K562 (cell line): ENCODE measurements at regions not wholly inside any gene's neighbourhood (a gene's known extent, or its start where the extent isn't known, plus 50 kb on each side); places are given as distances from the start of the nearest gene placed in this dataset.
A peak's percentile ranks its signal among the peaks of the same experiment; 100 is the strongest.

Experiments used
- ARID3A ChIP-seq: IDR thresholded peaks from 2 replicates; pipeline ENCODE4 v1.6.1; 2012; ENCODE audit warnings: low read depth, low read length, improper control_type of control experiment, borderline replicate concordance
- ARID3B ChIP-seq: fragments of 250-450 bp; sonication (Bioruptor Pico); IDR thresholded peaks from 2 replicates; pipeline ENCODE4 v1.4.0; 2020; ENCODE audit warnings: borderline replicate concordance
- CBFA2T2 ChIP-seq: fragments of 450-650 bp; conservative IDR thresholded peaks from 2 replicates; pipeline ENCODE4 v1.6.1; 2017; ENCODE audit warnings: mild to moderate bottlenecking
- CHAMP1 ChIP-seq: fragments of 450-650 bp; IDR thresholded peaks from 2 replicates; pipeline ENCODE4 v1.6.1; 2016; ENCODE audit warnings: mild to moderate bottlenecking
- EP300 ChIP-seq: IDR thresholded peaks from 2 replicates; pipeline ENCODE4 v1.6.1; 2012; ENCODE audit warnings: low read length, improper control_type of control experiment
- GATA2 ChIP-seq: sonication (generic); formaldehyde crosslinking; IDR thresholded peaks from 2 replicates; pipeline ENCODE4 v1.4.0; 2020; ENCODE audit warnings: mild to moderate bottlenecking, missing genetic modification reagents
- HCFC1 ChIP-seq: IDR thresholded peaks from 2 replicates; pipeline ENCODE4 v1.6.1; 2012; ENCODE audit warnings: low read depth, low read length, improper control_type of control experiment
- KLF10 ChIP-seq: fragments of 250-450 bp; sonication (Bioruptor Pico); IDR thresholded peaks from 2 replicates; pipeline ENCODE4 v1.6.1; 2021; ENCODE audit warnings: matching md5 sums
- MCM5 ChIP-seq: fragments of 450-650 bp; IDR thresholded peaks from 2 replicates; pipeline ENCODE4 v1.6.1; 2016; ENCODE audit warnings: low read depth
- MYC ChIP-seq, 2 experiments: fragments of 250-450 bp in 1 of 2; sonication (Bioruptor Pico) in 1 of 2; IDR thresholded peaks; 2 replicates each; pipeline versions ENCODE4 v1.5.1 to v1.6.1; 2012 to 2021; ENCODE audit warnings: low read depth in 2 of 2, borderline replicate concordance in 1 of 2, improper control_type of control experiment in 1 of 2, low read length in 1 of 2, mild to moderate bottlenecking in 1 of 2, moderate library complexity in 1 of 2
- NCOR1 ChIP-seq: fragments of 450-650 bp; IDR thresholded peaks from 2 replicates; pipeline ENCODE4 v1.6.1; 2016; ENCODE audit warnings: mild to moderate bottlenecking, moderate library complexity
- PHTF2 ChIP-seq: fragments of 250-450 bp; sonication (Bioruptor Pico); IDR thresholded peaks from 2 replicates; pipeline ENCODE4 v1.5.0; 2021; ENCODE audit warnings: mild to moderate bottlenecking
- POLR2B ChIP-seq: fragments of 450-650 bp; IDR thresholded peaks from 2 replicates; pipeline ENCODE4 v1.6.1; 2018; ENCODE audit warnings: low read depth; ENCODE audit not compliant: partially characterized antibody
- ZFX ChIP-seq: sonication (generic); formaldehyde crosslinking; IDR thresholded peaks from 2 replicates; pipeline ENCODE4 v1.8.0; 2022; ENCODE audit warnings: mild to moderate bottlenecking, missing genetic modification reagents, moderate library complexity
- ZNF316 ChIP-seq: fragments of 450-650 bp; IDR thresholded peaks from 2 replicates; pipeline ENCODE4 v1.6.1; 2016
- ZNF384 ChIP-seq: IDR thresholded peaks from 2 replicates; pipeline ENCODE4 v1.6.1; 2012; ENCODE audit warnings: low read depth, low read length, improper control_type of control experiment
- TF ChIP-seq, protein P1 (sequence below): sonication (generic); IDR thresholded peaks from 2 replicates; pipeline ENCODE4 v1.6.1; 2016
- TF ChIP-seq, protein P2 (sequence below), 2 experiments: fragments of 450-650 bp; IDR thresholded peaks; 2 replicates each; pipeline ENCODE4 v1.6.1; 2018; ENCODE audit warnings: mild to moderate bottlenecking in 2 of 2, low read depth in 1 of 2; ENCODE audit not compliant: partially characterized antibody in 2 of 2

DNA sequence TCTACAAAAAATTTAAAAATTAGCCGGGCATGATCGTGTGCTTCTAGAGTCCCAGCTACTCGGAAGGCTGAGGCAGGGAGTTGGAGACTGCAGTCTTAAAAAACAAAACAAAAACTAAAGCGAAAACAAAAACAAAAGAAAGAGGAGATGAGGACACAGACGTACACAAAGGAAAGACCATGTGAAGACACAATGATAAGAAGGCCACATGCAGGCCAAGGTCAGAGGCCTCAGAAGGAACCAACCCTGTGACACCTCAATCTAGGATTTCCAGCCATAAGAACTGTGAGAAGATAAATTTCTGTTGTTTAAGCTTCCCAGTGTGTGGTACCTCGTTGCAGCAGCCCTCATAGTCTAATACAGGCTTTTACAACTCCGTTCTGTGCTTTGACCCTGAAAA, 177.0 kb upstream of the ATP6AP2 start (continued):
- no peak for TF ChIP-seq MYC (IDR thresholded peaks at IDR 0.05; ENCODE audit: low read depth, low read length)
- no peak for TF ChIP-seq MYC (CRISPR knock-in tag; IDR thresholded peaks at IDR 0.05; ENCODE audit: borderline replicate concordance, low read depth)
- no peak for TF ChIP-seq ARID3A
- TF ChIP-seq ZNF316, result no peak
- TF ChIP-seq CBFA2T2, result peak; percentile 61
- TF ChIP-seq HCFC1, result no peak
- TF ChIP-seq POLR2B, result no peak
- peak; percentile 27; the same call in 1 of the 2 replicates for TF ChIP-seq ZFX (CRISPR knock-in tag)
- TF ChIP-seq, protein P1, sequence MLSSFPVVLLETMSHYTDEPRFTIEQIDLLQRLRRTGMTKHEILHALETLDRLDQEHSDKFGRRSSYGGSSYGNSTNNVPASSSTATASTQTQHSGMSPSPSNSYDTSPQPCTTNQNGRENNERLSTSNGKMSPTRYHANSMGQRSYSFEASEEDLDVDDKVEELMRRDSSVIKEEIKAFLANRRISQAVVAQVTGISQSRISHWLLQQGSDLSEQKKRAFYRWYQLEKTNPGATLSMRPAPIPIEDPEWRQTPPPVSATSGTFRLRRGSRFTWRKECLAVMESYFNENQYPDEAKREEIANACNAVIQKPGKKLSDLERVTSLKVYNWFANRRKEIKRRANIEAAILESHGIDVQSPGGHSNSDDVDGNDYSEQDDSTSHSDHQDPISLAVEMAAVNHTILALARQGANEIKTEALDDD, result no peak
- no peak for TF ChIP-seq GATA2 (CRISPR knock-in tag)
- TF ChIP-seq, protein P2, sequence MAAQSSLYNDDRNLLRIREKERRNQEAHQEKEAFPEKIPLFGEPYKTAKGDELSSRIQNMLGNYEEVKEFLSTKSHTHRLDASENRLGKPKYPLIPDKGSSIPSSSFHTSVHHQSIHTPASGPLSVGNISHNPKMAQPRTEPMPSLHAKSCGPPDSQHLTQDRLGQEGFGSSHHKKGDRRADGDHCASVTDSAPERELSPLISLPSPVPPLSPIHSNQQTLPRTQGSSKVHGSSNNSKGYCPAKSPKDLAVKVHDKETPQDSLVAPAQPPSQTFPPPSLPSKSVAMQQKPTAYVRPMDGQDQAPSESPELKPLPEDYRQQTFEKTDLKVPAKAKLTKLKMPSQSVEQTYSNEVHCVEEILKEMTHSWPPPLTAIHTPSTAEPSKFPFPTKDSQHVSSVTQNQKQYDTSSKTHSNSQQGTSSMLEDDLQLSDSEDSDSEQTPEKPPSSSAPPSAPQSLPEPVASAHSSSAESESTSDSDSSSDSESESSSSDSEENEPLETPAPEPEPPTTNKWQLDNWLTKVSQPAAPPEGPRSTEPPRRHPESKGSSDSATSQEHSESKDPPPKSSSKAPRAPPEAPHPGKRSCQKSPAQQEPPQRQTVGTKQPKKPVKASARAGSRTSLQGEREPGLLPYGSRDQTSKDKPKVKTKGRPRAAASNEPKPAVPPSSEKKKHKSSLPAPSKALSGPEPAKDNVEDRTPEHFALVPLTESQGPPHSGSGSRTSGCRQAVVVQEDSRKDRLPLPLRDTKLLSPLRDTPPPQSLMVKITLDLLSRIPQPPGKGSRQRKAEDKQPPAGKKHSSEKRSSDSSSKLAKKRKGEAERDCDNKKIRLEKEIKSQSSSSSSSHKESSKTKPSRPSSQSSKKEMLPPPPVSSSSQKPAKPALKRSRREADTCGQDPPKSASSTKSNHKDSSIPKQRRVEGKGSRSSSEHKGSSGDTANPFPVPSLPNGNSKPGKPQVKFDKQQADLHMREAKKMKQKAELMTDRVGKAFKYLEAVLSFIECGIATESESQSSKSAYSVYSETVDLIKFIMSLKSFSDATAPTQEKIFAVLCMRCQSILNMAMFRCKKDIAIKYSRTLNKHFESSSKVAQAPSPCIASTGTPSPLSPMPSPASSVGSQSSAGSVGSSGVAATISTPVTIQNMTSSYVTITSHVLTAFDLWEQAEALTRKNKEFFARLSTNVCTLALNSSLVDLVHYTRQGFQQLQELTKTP (IDR thresholded peaks at IDR 0.05; ENCODE audit: low read depth in 1 of 2, partially characterized antibody in 2 of 2), result no peak
- no peak for TF ChIP-seq ARID3B (CRISPR knock-in tag)
- peak; percentile 49; the same call in 1 of the 2 replicates for TF ChIP-seq NCOR1
- TF ChIP-seq MCM5, result no peak
- no peak for TF ChIP-seq KLF10 (CRISPR knock-in tag)
- no peak for TF ChIP-seq EP300
- no peak for TF ChIP-seq PHTF2 (CRISPR knock-in tag)
- no peak for TF ChIP-seq ZNF384
- TF ChIP-seq CHAMP1, result no peak
